Epithelial cell of proximal tubule (primary cell): ENCODE measurements at regions not wholly inside any gene's neighbourhood (a gene's known extent, or its start where the extent isn't known, plus 50 kb on each side); places are given as distances from the start of the nearest gene placed in this dataset.

Source experiments
- DNase-seq: peaks from one replicate; pipeline ENCODE4 v3.0.0-alpha.2; 2011; ENCODE audit warnings: low read depth
- H3K4me3 ChIP-seq: 2 replicates; pipeline ENCODE4 v1.5.1; 2011; ENCODE audit warnings: low read depth, mild to moderate bottlenecking, low read length
- TF ChIP-seq, protein P1 (sequence below): conservative IDR thresholded peaks from 2 replicates; pipeline ENCODE4 v1.5.1; 2012; ENCODE audit warnings: low read depth, mild to moderate bottlenecking, low read length

DNA sequence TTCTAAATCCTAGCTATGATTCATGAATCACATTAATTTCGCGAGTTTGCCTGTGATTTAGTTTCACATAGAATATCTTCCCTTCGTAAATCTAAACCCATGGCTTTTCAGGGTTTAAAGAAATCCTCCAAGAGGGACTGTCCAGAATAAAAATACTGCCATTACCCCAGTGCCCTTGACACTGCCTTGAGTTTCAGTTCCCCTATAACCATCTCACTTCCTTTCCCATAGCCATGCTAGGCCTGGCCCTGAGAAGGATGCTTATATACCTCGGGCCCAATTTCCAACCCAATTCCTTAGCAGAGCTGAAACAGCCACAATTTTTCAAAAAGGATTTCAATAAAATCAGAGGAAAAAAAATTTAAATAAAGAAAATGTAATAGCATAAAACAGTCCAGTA is 697.3 kb downstream of the FRK start:
- no peak overlapping the region for H3K4me3 ChIP-seq
- no peak for DNase-seq
- TF ChIP-seq, protein P1, sequence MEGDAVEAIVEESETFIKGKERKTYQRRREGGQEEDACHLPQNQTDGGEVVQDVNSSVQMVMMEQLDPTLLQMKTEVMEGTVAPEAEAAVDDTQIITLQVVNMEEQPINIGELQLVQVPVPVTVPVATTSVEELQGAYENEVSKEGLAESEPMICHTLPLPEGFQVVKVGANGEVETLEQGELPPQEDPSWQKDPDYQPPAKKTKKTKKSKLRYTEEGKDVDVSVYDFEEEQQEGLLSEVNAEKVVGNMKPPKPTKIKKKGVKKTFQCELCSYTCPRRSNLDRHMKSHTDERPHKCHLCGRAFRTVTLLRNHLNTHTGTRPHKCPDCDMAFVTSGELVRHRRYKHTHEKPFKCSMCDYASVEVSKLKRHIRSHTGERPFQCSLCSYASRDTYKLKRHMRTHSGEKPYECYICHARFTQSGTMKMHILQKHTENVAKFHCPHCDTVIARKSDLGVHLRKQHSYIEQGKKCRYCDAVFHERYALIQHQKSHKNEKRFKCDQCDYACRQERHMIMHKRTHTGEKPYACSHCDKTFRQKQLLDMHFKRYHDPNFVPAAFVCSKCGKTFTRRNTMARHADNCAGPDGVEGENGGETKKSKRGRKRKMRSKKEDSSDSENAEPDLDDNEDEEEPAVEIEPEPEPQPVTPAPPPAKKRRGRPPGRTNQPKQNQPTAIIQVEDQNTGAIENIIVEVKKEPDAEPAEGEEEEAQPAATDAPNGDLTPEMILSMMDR, result no peak

DNA sequence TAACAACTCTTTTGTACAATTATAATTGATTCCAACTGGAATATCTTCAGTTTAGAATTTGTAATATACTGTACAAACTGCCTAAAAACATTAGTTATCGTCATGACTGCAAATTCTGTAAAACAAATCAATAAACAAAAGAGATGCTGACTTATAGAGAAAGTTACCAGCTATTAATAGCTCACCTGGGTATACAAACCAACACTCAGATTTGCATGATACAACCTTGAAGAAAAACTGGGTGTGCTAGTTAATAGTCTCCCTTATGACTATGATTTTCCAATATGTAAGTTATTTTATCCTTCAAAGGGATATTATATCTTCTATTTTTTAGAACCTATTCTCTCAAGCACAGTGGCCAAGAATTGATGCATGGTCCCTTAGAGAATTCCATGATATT is 698.5 kb downstream of the FRK start:
- TF ChIP-seq, protein P1, result no peak
- DNase-seq, result no peak
- H3K4me3 ChIP-seq, result no peak overlapping the region

DNA sequence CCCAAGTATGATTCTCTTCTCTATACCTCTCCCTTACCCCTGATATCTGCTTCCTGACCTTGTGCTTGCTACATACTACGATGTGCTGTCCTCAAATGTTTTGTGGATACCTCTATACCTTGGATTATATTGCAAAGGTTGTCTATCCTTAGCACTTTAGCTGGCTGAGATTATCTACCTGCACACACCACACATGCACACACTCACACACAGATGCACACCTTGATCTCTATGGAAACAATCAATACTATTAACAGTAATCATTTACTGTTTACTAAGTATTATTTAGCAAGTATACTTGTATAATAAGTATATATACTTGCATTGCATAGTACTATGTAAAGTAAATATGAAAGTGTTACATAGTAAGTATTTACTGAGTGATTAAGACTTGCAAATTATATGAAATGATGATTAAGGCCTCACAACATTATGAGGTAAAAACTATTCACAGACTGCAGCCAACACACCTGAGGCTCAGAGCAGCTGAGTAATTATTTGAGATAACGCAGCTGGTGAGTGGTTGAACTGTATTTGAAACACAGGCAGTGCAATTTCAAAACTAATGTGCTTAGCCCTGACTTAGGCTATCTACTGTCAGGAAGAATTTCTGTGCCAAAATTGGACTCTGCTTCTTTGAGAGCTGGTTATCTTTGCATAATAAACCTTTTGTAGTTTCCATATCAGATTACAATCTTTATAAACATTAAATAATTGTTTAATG is 699.9 kb downstream of the FRK start:
- H3K4me3 ChIP-seq, result no peak overlapping the region
- DNase-seq, result no peak
- TF ChIP-seq, protein P1, result no peak

DNA sequence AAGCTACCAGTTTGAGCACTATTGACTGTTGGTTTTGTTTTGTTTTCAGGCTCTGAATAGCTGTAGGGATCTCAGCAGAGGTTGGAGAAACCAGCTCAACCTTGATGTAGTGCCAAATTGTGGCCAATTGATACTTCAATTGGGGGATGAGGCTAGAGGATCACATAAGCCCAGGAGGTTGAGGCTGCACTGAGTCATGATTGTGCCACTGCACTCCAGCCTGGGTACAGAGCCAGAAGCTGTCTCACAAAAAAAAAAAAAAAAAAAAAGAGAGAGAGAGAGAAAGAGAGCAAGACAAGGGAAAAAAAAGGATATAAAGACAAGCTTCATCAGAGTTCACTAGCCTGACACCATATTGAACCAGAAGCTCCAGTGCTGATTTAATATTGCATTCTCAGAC is 702.1 kb downstream of the FRK start:
- TF ChIP-seq, protein P1, result no peak
- no peak overlapping the region for H3K4me3 ChIP-seq
- no peak for DNase-seq

DNA sequence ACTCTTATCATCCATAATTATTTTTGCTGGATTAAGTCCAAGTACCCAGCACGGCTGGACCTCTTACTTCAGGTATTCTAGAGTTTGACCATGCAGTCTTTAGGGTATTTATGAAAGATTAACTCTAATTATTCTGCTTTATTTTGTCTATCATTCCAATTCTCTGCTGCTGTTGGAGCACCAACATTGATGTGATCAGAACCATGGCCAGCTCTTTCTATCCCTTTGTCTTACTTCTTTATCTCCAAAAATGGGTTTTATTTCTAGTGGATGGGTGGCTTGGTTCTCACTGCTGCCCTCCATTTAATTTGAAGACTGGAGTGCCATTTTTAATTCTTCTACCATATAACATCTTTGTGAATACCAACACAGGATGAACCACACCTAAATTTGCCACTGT is 704.3 kb downstream of the FRK start:
- DNase-seq, result no peak
- TF ChIP-seq, protein P1, result no peak
- H3K4me3 ChIP-seq, result no peak overlapping the region

DNA sequence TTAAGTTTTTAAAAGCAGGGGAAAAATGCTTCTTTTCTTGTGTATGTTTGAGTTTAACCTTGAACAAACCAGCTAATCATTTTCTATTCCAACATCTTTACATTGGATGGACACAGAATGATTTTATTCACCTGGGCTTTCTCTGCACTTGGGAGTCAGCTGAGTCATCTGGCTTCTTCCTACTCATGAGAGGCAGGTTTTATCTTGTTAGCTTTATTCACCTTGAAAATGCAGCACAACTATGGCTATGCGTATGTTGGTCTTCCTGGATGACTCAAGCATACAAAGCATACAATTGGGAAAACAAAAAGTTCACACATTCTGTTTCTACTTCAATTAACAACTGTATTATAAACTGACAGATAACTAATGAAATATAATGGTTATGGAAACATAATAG is 737.7 kb downstream of the FRK start:
- TF ChIP-seq, protein P1, result no peak

GRCh38 chr6:115319823-115320222 is 740.9 kb downstream of the FRK start:
- no peak for DNase-seq
- H3K4me3 ChIP-seq, result no peak overlapping the region
- TF ChIP-seq, protein P1, result no peak

More for the DNA sequence above, 737.7 kb downstream of the FRK start:
- no peak for DNase-seq
- H3K4me3 ChIP-seq, result no peak overlapping the region
